H9 (cell line): ENCODE measurements at regions not wholly inside any gene's neighbourhood (a gene's known extent, or its start where the extent isn't known, plus 50 kb on each side); places are given as distances from the start of the nearest gene placed in this dataset.

Experiments
- DNase-seq: peaks from one replicate; pipeline ENCODE4 v3.0.0-alpha.2; 2017
- H2AFZ ChIP-seq: one replicate; pipeline ENCODE4 v1.6.1; 2013; ENCODE audit warnings: mild to moderate bottlenecking, low read length, control low read depth, moderate library complexity
- H2AK5ac ChIP-seq: 2 replicates; pipeline ENCODE4 v1.6.1; 2013; ENCODE audit warnings: low read length, control low read depth, mixed read lengths; ENCODE audit not compliant: insufficient read length
- H2BK120ac ChIP-seq: one replicate; pipeline ENCODE4 v1.6.1; 2013; ENCODE audit warnings: low read depth, mild to moderate bottlenecking, low read length, control low read depth, inconsistent platforms; ENCODE audit not compliant: poor library complexity, severe bottlenecking
- H2BK12ac ChIP-seq: 2 replicates; pipeline ENCODE4 v1.6.1; 2013; ENCODE audit warnings: low read length, control low read depth, mixed read lengths, low read depth; ENCODE audit not compliant: insufficient read length
- H2BK15ac ChIP-seq: 2 replicates; pipeline ENCODE4 v1.6.1; 2013; ENCODE audit warnings: low read depth, low read length, control low read depth
- H2BK20ac ChIP-seq: one replicate; pipeline ENCODE4 v1.6.1; 2013; ENCODE audit warnings: low read depth, mild to moderate bottlenecking, low read length, control low read depth, inconsistent platforms; ENCODE audit not compliant: poor library complexity, severe bottlenecking
- H2BK5ac ChIP-seq: 2 replicates; pipeline ENCODE4 v1.6.1; 2013; ENCODE audit warnings: low read length, control low read depth, mixed read lengths; ENCODE audit not compliant: insufficient read length
- H3K14ac ChIP-seq: 2 replicates; pipeline ENCODE4 v1.6.1; 2013; ENCODE audit warnings: low read length, control low read depth; ENCODE audit not compliant: insufficient read depth
- H3K18ac ChIP-seq: 2 replicates; pipeline ENCODE4 v1.6.1; 2013; ENCODE audit warnings: low read depth, mild to moderate bottlenecking, mixed read lengths, low read length, control low read depth; ENCODE audit not compliant: insufficient read length
- H3K23ac ChIP-seq: 2 replicates; pipeline ENCODE4 v1.6.1; 2013; ENCODE audit warnings: low read length, control low read depth, mixed read lengths, low read depth; ENCODE audit not compliant: insufficient read length
- H3K23me2 ChIP-seq: 2 replicates; pipeline ENCODE4 v1.6.1; 2013; ENCODE audit warnings: low read depth, mild to moderate bottlenecking, mixed read lengths, low read length, control low read depth; ENCODE audit not compliant: insufficient read length, poor library complexity, severe bottlenecking
- H3K27ac ChIP-seq: 2 replicates; pipeline ENCODE4 v1.5.1; 2013; ENCODE audit warnings: low read length, control low read depth, mixed read lengths, low read depth; ENCODE audit not compliant: insufficient read length
- H3K27me3 ChIP-seq: 2 replicates; pipeline ENCODE4 v1.6.1; 2013; ENCODE audit warnings: low read length, control low read depth, inconsistent platforms; ENCODE audit not compliant: insufficient read depth
- H3K4ac ChIP-seq: 2 replicates; pipeline ENCODE4 v1.6.1; 2013; ENCODE audit warnings: low read depth, mild to moderate bottlenecking, control low read depth, inconsistent platforms, low read length, moderate library complexity
- H3K4me1 ChIP-seq: 2 replicates; pipeline ENCODE4 v1.6.1; 2013; ENCODE audit warnings: low read length, control low read depth, inconsistent platforms; ENCODE audit not compliant: insufficient read depth
- H3K4me2 ChIP-seq: 2 replicates; pipeline ENCODE4 v1.6.1; 2013; ENCODE audit warnings: low read length, control low read depth, mixed read lengths; ENCODE audit not compliant: insufficient read length, insufficient read depth
- H3K56ac ChIP-seq: 2 replicates; pipeline ENCODE4 v1.6.1; 2013; ENCODE audit warnings: low read depth, mild to moderate bottlenecking, mixed read lengths, low read length, control low read depth; ENCODE audit not compliant: insufficient read length
- H3K79me1 ChIP-seq: 2 replicates; pipeline ENCODE4 v1.6.1; 2013; ENCODE audit warnings: low read depth, mild to moderate bottlenecking, moderate library complexity, low read length, control low read depth, inconsistent platforms; ENCODE audit not compliant: insufficient read depth, poor library complexity, severe bottlenecking
- H3K79me2 ChIP-seq: 2 replicates; pipeline ENCODE4 v1.6.1; 2013; ENCODE audit warnings: low read length, control low read depth, inconsistent platforms; ENCODE audit not compliant: insufficient read depth
- H3K9ac ChIP-seq: 2 replicates; pipeline ENCODE4 v1.6.1; 2013; ENCODE audit warnings: low read length, control low read depth, mixed read lengths; ENCODE audit not compliant: insufficient read length; ENCODE audit errors: extremely low read depth
- H3K9me3 ChIP-seq: one replicate; pipeline ENCODE4 v1.6.1; 2013; ENCODE audit warnings: low read depth, low read length, inconsistent platforms; ENCODE audit not compliant: control insufficient read depth
- H3T11ph ChIP-seq: one replicate; pipeline ENCODE4 v1.6.1; 2013; ENCODE audit warnings: mild to moderate bottlenecking, low read length, control low read depth, inconsistent platforms
- H4K20me1 ChIP-seq: one replicate; pipeline ENCODE4 v1.6.1; 2013; ENCODE audit not compliant: control insufficient read depth, insufficient read length, insufficient read depth
- H4K5ac ChIP-seq: 2 replicates; pipeline ENCODE4 v1.6.1; 2013; ENCODE audit warnings: low read depth, mild to moderate bottlenecking, mixed read lengths, low read length, control low read depth; ENCODE audit not compliant: insufficient read length
- H4K8ac ChIP-seq: replicated peaks from 2 replicates; pipeline ENCODE4 v1.6.1; 2013; ENCODE audit warnings: low read length, control low read depth, mixed read lengths, low read depth; ENCODE audit not compliant: insufficient read length
- H4K91ac ChIP-seq: 2 replicates; pipeline ENCODE4 v1.6.1; 2013; ENCODE audit warnings: low read depth, mild to moderate bottlenecking, moderate library complexity, mixed read lengths, low read length, control low read depth; ENCODE audit not compliant: insufficient read length
- H3K27ac Mint-ChIP-seq, 3 experiments: 2 replicates in 2 of 3; 3 replicates in 1 of 3; pipeline ENCODE4 v1.8.0; 2020 to 2021; ENCODE audit warnings: mixed read lengths in 3 of 3, mild to moderate bottlenecking in 1 of 3, moderate library complexity in 1 of 3
- H3K27me3 Mint-ChIP-seq: 2 replicates; pipeline ENCODE4 v1.8.0; 2021; ENCODE audit warnings: low read depth, mild to moderate bottlenecking, moderate library complexity, mixed read lengths
- H3K36me3 Mint-ChIP-seq, 3 experiments: 2 replicates in 2 of 3; 3 replicates in 1 of 3; pipeline ENCODE4 v1.8.0; 2020 to 2021; ENCODE audit warnings: low read depth in 3 of 3, mixed read lengths in 3 of 3; ENCODE audit not compliant: insufficient read depth in 1 of 3
- H3K4me1 Mint-ChIP-seq, 2 experiments: 2 replicates each; pipeline ENCODE4 v1.8.0; 2020; ENCODE audit warnings: mixed read lengths in 2 of 2
- H3K4me3 Mint-ChIP-seq, 2 experiments: 2 replicates in 1 of 2; 3 replicates in 1 of 2; pipeline ENCODE4 v1.8.0; 2020 to 2021; ENCODE audit warnings: mild to moderate bottlenecking in 2 of 2, mixed read lengths in 2 of 2, moderate library complexity in 1 of 2
- H3K9me3 Mint-ChIP-seq, 2 experiments: 2 replicates in 1 of 2; 3 replicates in 1 of 2; pipeline ENCODE4 v1.8.0; 2020; ENCODE audit warnings: mild to moderate bottlenecking in 2 of 2, mixed read lengths in 2 of 2, moderate library complexity in 1 of 2
- CTCF ChIP-seq: fragments of 200-600 bp; sonication (generic); conservative IDR thresholded peaks from 3 replicates; pipeline ENCODE4 v1.8.0; 2021; ENCODE audit warnings: antibody characterized with exemption, mild to moderate bottlenecking
- WGBS: extraction: QIAGEN DNeasy Blood & Tissue Kit; methylation state at CpG from one replicate; pipeline ENCODE4 v1.1.7; 2013; ENCODE audit warnings: missing lambda C conversion rate, low lambda C conversion rate, mixed read lengths; ENCODE audit not compliant: insufficient read length; ENCODE audit errors: extremely low coverage; 5-methylcytosine and 5-hydroxymethylcytosine counted together

GRCh38 chrX:43446752-43447151 lies 209.3 kb upstream of the MAOA start:
- Mint-ChIP-seq H3K9me3 (peaks cover 33 to 57% of the 10 kb centered on the region in 2 experiments), H3K27me3 (no peaks in the 10 kb centered on the region; the same call in 1 of the 2 replicates), H3K27ac (no peak overlapping the region), H3K36me3 (peaks cover 8 to 37% (median 28%) of the 10 kb centered on the region in 3 experiments), H3K4me3 (no peak overlapping the region), H3K4me1 (peaks cover 17 to 21% of the 10 kb centered on the region in 2 experiments)
- Histone ChIP-seq H4K8ac (no peak overlapping the region), H2BK20ac (no peak overlapping the region), H2BK120ac (no peak overlapping the region), H2AK5ac (no peak overlapping the region), H4K91ac (no peak overlapping the region), H3T11ph (no peak overlapping the region), H3K23me2 (no peaks in the 10 kb centered on the region), H3K27ac (no peak overlapping the region), H2AFZ (no peak overlapping the region), H3K4me1 (peaks cover 3% of the 10 kb centered on the region; the same call in 1 of the 2 replicates), H2BK15ac (no peak overlapping the region), H3K18ac (no peak overlapping the region), H3K79me1 (no peaks in the 10 kb centered on the region), H2BK12ac (no peak overlapping the region), H3K4me2 (no peak overlapping the region), H3K9ac (no peak overlapping the region), H3K79me2 (no peaks in the 10 kb centered on the region), H3K27me3 (no peaks in the 10 kb centered on the region), H3K14ac (no peak overlapping the region), H4K5ac (no peak overlapping the region), H3K23ac (no peak overlapping the region), H2BK5ac (no peak overlapping the region), H3K4ac (no peak overlapping the region), H3K56ac (no peak overlapping the region), H3K9me3 (peaks cover 7% of the 10 kb centered on the region), H4K20me1 (no peaks in the 10 kb centered on the region)
- no peak for DNase-seq
- no peak for TF ChIP-seq CTCF
- WGBS = no CpG with 5 or more reads among the region's 2 CpGs
